ENCODE measurements at regions not wholly inside any gene's neighbourhood (a gene's known extent, or its start where the extent isn't known, plus 50 kb on each side); places are given as distances from the start of the nearest gene placed in this dataset.

- no peak for TF ChIP-seq POLR2A (IDR thresholded peaks at IDR 0.05; ENCODE audit: extremely low read depth, insufficient read length)
- no peak for DNase-seq (ENCODE audit: low read depth)
Measured at GRCh38 chr13:36763126-36763722, 55.8 kb upstream of the RFXAP start.

GRCh38 chr13:36764536-36764935 lies 54.5 kb upstream of the RFXAP start:
- no peak for TF ChIP-seq MAX (IDR thresholded peaks at IDR 0.05; ENCODE audit: low read depth, low read length)
- TF ChIP-seq MYC (IDR thresholded peaks at IDR 0.05; ENCODE audit: low read depth, low read length), result no peak
- TF ChIP-seq CTCF (IDR thresholded peaks at IDR 0.05; ENCODE audit: low read depth, low read length), result no peak
- no peak for TF ChIP-seq POLR2A (IDR thresholded peaks at IDR 0.05; ENCODE audit: extremely low read depth, insufficient read length)
- no peak overlapping the region for H3K4me3 ChIP-seq (ENCODE audit: low read depth, low read length)
- DNase-seq (ENCODE audit: low read depth), result no peak

More at GRCh38 chr13:36763126-36763722, 55.8 kb upstream of the RFXAP start:
- no peak overlapping the region for H3K4me3 ChIP-seq (ENCODE audit: low read depth, low read length)

- no peak for DNase-seq (ENCODE audit: low read depth)
- no peak for TF ChIP-seq MYC (IDR thresholded peaks at IDR 0.05; ENCODE audit: low read depth, low read length)
- no peak for TF ChIP-seq MAX (IDR thresholded peaks at IDR 0.05; ENCODE audit: low read depth, low read length)
- no peak for TF ChIP-seq CTCF (IDR thresholded peaks at IDR 0.05; ENCODE audit: low read depth, low read length)
- H3K4me3 ChIP-seq (ENCODE audit: low read depth, low read length), result no peak overlapping the region
Measured at GRCh38 chr13:36764957-36765356, 54.1 kb upstream of the RFXAP start.

- no peak overlapping the region for H3K4me3 ChIP-seq (ENCODE audit: low read depth, low read length)
- DNase-seq (ENCODE audit: low read depth), result no peak
- TF ChIP-seq POLR2A (IDR thresholded peaks at IDR 0.05; ENCODE audit: extremely low read depth, insufficient read length), result no peak
- TF ChIP-seq MAX (IDR thresholded peaks at IDR 0.05; ENCODE audit: low read depth, low read length), result no peak
- TF ChIP-seq MYC (IDR thresholded peaks at IDR 0.05; ENCODE audit: low read depth, low read length), result no peak
- TF ChIP-seq CTCF (IDR thresholded peaks at IDR 0.05; ENCODE audit: low read depth, low read length), result no peak
Measured at GRCh38 chr13:36766295-36766694, 52.7 kb upstream of the RFXAP start.

GRCh38 chr13:36767276-36767675 lies 51.7 kb upstream of the RFXAP start:
- no peak overlapping the region for H3K4me3 ChIP-seq (ENCODE audit: low read depth, low read length)
- no peak for DNase-seq (ENCODE audit: low read depth)
- TF ChIP-seq CTCF (IDR thresholded peaks at IDR 0.05; ENCODE audit: low read depth, low read length) (no peak), POLR2A (IDR thresholded peaks at IDR 0.05; ENCODE audit: extremely low read depth, insufficient read length) (no peak), MYC (IDR thresholded peaks at IDR 0.05; ENCODE audit: low read depth, low read length) (no peak), MAX (IDR thresholded peaks at IDR 0.05; ENCODE audit: low read depth, low read length) (no peak)

- TF ChIP-seq CTCF (IDR thresholded peaks at IDR 0.05; ENCODE audit: low read depth, low read length) (no peak), MYC (IDR thresholded peaks at IDR 0.05; ENCODE audit: low read depth, low read length) (no peak), POLR2A (IDR thresholded peaks at IDR 0.05; ENCODE audit: extremely low read depth, insufficient read length) (no peak), MAX (IDR thresholded peaks at IDR 0.05; ENCODE audit: low read depth, low read length) (no peak)
- DNase-seq (ENCODE audit: low read depth), result peak; percentile 20
- H3K4me3 ChIP-seq (ENCODE audit: low read depth, low read length), result no peak overlapping the region
Measured at GRCh38 chr13:36769126-36769525, 49.9 kb upstream of the RFXAP start.
